HG03097 (cell line): ENCODE measurements at regions not wholly inside any gene's neighbourhood (a gene's known extent, or its start where the extent isn't known, plus 50 kb on each side); places are given as distances from the start of the nearest gene placed in this dataset.

Experiments
- ATAC-seq: cut with Tn5 transposase; IDR thresholded peaks from one replicate; pipeline ENCODE4 v1.9.1; 2021; ENCODE audit not compliant: unreplicated experiment, low FRiP score

DNA sequence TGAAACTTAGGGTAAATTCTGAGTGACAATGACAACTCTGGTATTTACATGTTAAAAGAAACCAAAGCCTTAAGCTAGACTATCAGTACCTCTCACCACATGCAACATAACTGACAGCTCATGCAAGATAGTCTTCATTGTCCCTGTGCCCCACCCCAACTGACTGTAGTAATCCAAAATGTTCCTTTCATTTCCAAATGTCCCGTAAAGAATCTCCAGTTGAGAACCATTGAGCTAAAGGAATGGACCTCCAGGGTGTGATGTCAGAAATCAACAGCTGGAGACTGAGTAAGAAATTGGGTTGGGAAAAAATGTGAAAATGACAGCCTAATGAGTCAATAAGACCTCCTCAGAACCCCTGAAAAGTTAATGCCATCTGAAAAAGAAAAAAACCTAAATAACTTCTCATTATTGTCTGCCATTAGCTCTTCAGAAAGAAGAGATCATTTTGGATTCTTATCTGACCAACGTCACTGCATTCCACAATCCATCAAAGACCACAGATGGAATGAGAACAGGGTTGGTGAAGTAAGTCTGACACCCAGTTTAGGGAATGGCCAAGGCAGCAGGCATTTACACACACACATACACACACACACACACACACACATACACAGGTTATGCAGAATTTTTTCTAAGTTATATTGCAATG is 51.7 kb upstream of the ACVR2A start:
- no peak for ATAC-seq

DNA sequence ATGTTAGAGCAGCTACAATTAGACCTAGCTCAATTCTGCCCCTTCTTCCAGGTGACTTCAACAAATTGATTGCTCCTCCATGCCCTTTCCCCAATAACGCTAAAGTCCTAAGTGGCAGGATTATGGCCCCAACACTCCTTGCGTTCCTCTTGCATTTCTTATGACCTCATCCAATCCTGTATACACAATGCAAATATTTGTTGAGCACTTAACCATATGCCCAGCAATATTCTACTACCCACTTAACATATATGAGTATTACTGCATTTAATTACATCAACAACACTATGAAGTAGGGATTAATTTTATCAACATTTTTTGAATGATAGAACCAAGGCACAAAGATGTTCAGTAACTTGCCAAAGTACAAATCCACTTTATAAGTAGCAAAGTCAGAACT is 54.2 kb upstream of the ACVR2A start:
- ATAC-seq = no peak

DNA sequence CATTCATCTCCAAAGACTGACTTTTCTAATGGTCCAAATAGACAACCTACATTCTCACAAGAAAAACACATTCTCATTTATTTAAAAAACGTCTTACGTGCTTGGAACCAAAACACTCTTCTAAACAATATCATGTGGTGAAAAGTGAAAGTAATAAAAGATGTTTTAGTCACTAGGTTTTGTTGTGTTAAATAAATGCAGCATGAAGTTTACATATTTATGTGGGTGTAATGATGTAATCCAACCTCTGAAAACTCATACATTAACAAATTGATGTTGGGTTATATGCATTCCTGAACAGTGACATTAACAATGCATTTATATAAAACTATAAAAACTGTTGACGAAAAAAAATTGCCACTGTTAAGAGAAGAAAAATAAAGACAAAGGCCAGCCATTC is 55.1 kb upstream of the ACVR2A start:
- no peak for ATAC-seq

DNA sequence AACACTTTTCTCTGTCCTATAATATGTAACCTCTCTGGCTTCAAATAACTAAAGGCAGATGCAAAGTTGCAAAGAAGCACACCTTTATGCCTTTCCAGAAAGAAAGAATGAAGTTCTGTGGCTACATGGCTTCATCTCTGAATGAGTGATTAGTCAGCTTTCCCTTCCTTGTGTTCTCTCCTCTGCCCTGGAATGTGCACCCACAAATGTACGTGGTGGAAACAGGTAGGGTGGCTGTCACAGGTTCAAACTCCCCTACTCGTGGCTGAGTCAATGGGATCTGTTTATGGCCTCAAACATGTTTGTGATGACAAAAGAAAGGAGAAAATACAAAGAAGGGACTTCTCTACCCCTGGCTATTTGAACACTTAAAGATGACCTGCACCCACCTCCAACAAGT is 55.5 kb upstream of the ACVR2A start:
- ATAC-seq = no peak

DNA sequence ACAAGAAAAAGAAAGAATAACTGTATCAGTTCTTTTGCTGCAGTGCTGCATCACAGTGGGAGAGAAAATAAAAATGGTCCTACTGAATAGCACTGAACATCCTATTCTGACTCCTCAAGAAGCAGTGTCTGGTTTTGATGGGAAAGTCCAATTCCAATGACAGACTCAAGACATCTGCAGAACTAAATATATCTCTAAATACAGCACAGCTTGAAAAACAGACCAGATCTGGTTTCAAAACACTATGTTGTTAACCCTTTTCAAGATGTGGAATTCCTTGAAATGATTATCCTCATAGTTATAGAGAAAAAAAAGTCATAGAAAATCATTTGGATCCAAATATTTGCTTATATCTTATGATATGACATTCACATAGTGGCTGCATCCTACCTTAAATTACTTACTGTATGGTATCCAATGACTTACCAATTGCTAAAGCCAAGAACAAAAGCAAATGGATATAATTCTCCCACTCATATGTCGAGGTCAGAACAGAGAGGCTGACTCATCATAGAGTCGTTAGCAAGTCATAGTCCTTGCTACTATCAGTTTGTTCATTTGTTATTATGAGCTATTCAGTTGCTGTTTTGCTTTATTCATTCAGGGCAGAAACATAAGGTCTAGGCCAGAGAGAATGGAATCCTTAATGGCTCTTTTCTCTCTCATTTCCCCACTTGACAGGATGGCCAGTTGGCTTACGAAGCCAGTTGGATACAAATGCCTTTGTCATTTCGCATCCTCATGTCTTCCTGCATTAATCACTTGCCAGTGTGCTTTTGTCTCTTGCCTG is 62.5 kb upstream of the ACVR2A start:
- ATAC-seq = no peak

DNA sequence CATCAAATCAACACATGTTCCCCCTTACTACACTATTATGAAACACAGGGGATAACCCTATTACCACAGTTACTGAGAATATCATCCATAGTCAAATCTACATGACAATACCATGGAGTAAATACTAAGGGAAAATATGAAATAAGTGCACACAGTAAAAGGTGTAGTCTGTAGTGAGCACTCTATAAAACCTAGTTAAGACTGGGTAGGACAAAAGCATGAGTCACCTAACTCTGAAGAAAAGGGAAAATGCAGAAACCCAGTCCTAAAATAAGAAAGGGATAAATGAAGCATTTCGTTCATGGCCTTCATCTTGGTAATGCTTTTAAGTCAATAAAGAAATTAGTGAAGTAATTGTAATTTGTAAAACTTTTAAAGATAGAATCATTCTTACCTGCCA is 65.4 kb upstream of the ACVR2A start:
- no peak for ATAC-seq

DNA sequence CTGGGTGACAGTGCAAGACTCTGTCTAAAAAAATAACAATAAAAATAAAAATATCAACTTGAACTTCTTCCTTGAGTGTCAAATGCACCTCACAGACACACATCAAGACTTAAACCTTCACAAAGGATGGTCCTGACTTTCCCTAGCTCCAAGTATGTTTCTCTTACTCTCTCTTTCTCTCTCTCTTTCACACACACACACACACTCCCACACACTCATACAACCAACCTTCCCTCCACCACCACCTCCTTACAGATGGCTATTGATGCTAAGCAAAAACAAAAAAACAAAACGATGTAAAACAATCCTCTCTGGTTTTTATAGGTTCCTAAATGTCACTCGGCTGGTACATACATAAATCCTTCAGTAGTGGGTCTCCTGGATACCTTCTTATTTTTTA is 67.4 kb upstream of the ACVR2A start:
- no peak for ATAC-seq

DNA sequence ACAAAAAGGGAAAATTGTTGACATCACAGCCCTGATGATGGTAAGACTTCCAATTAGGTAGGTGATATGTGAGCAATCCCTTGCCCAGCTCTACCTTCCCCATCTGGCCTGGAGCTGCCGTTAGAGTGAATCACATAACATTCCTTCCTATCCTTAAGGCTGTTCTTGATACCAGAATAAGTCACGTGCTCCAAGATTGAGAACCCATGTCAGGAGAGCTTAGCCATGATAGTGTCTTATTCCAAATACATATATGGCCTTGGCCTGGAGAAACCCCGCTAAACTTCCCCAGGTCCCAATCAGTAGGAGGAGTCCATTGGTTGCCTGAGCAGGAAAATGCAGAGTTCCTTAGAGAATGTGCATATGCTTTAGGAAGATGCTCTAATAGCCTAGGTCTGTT is 70.0 kb upstream of the ACVR2A start:
- no peak for ATAC-seq

DNA sequence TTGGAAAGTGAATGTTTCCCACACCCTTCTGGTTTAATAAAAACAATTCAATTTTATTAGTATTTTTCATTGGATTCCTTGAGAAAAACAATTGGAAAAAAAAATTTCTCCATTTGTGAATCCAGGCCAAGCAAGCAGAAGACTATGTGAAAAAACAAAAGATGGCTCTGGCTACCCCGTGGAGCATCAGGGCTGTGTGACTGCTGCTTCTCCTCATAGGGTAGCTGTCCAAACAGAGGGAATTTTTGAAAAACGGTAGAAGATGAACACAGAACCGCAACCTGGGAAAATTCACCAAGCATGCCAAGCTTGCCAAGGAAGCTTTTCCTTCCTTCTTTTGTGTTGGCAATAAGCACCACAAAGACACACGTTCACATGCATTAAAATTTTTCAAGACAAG is 71.3 kb upstream of the ACVR2A start:
- ATAC-seq = no peak

DNA sequence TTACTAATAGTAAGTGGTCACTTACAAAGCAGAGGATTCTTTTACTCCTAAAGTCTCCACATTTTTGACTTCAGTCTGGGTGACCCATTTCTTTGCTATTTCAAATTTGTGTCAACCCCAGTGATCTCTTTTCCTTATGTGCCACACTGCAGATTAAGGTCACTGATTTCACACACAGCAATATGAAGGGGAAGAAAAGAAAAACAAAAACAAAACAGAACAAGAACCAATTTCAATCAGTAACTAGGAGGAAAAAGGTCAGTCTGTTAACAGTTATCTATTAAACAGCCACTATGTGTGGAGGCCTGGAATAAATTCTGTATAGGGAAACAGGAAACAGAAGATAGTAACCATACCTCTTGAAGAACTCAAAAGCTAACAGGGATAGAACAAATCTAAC is 72.0 kb upstream of the ACVR2A start:
- no peak for ATAC-seq

DNA sequence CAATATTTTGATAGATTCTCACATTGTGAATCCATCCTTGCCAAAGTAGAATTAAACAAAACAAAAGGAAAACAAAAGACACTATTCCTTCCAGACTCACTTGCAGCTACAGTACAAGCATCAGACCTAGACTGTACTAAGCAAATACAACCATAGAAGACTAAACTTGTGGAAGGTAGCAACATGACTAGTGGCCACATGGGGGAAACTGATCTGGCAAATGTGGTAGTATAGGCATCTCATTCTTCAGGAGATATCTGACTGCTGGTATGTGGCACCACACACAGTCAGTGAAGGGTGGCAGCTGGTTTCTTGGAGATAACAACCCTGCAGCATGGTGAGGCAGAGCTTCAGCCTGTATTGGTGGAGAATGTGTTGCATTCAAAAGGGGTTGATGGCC is 81.0 kb upstream of the ACVR2A start:
- ATAC-seq = no peak

DNA sequence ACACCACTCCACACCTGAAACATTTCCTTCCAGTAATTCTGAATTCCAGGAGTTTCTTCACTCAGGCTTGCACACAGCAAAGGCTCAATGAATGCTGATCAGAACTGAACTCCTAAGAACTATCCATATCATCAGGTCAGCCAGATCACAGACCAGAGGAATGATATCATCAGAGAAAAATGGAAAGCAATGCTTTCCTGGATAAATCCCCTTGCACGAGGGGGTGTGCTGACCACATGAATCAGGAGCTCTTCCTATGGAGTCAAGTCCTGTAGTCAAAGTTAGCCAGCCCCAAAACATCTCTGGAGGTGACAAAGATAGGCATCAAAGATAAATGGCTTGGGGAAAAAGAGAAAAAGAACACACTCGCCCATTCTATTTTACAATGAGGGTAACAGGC is 83.8 kb upstream of the ACVR2A start:
- ATAC-seq = no peak

DNA sequence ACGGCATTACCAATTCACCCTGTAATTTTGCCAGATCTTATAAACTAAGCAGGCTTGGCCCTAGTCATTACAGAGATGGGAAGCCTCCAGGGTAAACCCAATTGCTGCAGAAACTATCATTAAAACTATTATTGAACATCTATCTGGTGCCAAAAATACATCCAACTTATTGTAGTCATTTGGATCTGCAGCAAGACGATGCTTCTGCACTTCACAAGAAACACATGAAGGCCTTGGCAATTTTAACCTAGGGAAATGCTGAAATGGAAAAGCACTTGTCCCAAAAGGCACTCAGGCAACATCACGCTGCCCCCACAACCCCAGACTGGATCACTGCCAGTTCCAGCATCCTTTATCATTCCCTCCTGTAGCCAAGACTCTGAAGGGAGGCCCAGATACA is 85.3 kb upstream of the ACVR2A start:
- no peak for ATAC-seq

DNA sequence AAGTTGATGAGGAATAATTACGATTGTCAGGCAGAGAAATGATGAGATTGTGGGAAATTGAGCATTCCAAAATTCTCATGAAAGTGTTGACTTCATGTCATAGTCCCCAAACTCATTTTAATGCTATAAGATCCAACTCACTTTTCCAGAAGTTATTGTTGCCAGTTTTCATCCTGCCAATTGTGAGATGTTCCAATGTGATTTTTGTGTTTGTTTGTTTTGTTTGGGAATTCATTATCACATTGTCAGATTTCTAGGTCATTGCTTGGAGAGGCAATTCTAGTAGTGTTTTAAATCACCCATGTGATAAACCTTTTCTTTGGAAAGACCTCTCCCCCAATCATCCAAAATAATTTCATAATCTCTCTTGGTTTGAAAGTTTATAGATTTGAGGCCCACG is 86.0 kb upstream of the ACVR2A start:
- ATAC-seq = no peak

DNA sequence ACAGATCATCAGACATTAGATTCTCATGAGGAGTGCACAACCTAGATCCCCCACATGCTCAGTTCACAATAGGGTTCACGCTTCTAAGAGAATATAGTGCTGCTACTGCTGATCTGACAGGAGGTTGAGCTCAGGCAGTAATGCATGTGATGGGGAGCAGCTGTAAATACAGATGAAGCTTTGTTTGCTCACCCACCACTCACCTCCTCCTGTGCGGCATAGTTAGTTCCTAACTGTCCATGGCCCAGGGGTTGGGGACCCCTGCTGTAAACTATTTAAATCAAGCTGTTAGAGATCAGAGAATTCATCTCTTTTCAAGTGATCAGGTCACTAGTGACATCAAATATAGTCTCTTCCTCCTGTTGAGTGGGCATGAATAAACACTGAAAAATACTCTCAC is 88.8 kb upstream of the ACVR2A start:
- no peak for ATAC-seq

DNA sequence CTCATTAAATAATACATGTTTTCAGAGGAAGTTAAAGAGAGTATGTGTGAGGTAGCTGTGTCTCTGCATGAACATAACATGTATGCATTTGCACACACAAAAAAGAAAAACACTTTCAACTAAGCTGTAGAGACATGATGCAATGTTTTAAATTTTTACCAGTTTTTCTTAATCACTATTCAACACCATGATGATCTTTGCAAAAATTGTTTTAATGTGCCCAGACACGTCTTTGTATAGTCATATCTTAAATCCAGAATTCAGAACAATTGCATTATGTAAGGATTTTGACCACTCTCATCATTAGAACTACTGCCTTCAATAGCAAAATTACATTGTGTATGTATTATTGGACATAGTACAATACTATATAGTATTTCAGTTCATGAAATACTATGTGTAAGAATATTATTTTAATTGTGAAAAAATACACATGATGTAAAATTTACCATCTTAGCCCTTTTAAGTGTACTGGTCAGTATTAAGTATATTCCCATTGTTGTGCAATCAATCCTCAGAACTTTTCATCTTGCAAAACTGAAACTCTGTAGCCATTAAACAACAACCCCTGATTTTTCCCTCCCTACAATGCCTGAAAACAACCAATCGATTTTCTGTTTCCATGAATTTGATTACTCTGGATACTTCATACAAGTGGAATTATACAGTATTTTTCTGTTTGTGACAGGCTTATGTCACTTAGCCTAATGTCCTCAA is 104.5 kb upstream of the ACVR2A start:
- ATAC-seq = no peak

DNA sequence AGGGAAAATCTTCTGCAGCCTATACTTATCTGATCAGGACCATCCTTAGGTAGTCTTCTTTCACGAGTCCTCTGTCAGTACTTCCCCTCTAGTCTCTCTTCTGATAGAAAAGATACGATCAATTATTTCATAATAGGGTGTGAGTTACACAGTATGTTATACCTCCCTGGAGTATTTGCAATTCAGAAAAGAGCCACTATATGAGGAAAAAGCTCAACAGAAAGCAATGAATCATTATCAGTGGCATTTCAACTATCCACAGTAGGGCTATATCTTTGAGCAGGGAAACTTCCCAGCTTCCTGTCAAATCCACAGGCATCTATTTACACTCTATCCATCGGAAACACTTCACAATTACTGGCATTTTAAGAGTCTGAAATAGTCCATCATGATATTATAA is 105.3 kb upstream of the ACVR2A start:
- no peak for ATAC-seq

DNA sequence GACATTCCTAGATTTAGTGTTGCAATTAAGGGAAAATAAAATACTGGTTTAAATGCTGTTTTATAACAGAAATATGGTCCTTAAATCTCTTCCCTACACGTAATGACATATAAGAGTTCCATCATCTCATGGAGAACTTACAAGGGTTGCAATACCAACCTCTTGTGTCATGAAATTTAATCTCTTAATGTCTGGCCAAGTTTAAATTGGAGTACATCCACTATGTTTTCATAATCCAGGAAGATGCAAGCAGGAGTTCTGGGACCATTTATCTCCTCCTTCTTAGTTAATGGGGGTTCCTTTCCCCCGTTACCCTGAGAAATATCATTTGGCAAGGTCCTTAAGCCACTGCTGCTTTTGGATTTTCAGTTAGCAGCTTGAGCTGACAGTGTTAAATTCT is 126.0 kb upstream of the ACVR2A start:
- ATAC-seq = no peak

DNA sequence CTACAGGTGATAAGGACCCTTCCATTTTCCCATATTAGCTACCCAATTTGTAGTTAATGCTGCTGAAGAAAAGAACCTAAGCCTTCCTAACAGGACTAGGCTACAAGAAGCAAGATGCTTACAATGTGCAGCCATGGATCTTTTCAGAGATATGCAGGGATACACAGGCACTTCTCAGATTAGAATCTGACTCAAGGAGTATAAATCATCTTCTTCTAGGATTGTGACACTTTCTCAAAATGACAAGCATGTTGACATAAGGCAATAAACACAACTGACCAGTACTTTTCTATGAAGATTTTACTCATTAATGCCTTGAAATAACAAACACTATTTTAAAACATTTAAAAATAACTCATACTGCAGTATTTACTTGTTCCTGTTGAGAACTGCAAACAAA is 127.9 kb upstream of the ACVR2A start:
- ATAC-seq = no peak

DNA sequence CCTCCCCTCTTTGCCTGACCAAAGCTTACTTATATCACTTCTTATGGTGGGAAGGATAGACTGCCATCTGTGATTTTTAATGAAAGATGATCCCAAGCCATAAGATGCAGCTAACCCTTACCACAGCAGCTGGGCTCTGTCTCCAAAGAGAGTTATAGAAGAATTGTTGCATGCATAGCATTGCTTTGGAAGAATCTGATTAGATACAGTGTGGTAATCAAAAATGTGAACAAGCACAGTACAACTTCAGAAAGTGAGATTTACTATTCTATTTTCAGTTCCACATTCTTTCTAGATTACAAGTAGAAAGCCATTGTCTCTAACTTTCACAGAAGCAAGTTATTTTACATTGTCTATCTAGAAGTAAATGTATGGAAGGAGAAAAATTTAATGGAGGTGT is 129.0 kb upstream of the ACVR2A start:
- ATAC-seq = no peak

DNA sequence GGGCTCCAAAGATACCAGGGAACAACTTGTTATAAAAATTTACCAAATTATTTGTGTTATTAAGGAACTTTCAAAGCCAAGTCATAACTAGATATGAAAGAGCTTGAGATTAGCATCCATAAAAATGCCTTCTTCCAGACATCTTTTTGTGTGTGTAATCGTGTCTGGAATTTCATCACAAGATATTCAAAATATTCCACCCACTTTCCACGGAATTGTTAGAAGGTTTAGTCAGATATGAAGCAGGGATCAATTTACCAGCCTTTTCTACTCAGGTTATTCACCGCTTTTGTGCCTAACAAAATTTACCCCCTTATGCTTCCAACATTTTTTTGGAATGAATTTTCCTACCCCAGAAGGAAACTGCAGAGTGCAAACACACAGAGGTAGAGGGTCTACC is 130.2 kb upstream of the ACVR2A start:
- no peak for ATAC-seq

DNA sequence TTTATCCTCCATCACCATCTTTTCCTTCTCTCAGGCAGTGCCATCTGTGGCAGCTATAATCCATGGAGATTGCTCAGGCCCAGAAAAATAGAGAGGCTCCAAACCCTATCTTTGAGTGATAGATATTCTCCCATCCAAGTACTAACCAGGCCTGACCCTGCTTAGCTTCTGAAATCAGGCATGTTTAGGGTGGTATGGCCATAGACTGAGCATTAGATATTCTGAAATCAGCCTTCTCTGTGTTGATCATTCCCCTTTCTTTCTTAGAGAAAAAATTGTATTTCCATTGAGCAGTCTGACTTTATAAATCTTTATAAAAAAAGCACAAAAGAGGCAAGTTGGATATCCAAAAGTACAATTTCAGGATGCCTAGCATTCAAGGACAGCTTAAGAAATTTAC is 131.5 kb upstream of the ACVR2A start:
- ATAC-seq = no peak
